ENCODE measurements at regions not wholly inside any gene's neighbourhood (a gene's known extent, or its start where the extent isn't known, plus 50 kb on each side); places are given as distances from the start of the nearest gene placed in this dataset.

- H3K9me3 ChIP-seq (ENCODE audit: insufficient read depth, low read depth, low read length), result no peaks in the 10 kb centered on the region; the same call in 1 of the 2 replicates
- H3K4me1 ChIP-seq (ENCODE audit: insufficient read depth, low read length, poor library complexity, severe bottlenecking), result no peaks in the 10 kb centered on the region
- no peak overlapping the region for H2AFZ ChIP-seq (ENCODE audit: low read length)
- no peaks in the 10 kb centered on the region for H3F3A ChIP-seq (ENCODE audit: low read depth)
- no peaks in the 10 kb centered on the region for H3K27me3 ChIP-seq (ENCODE audit: insufficient read depth, low read length, poor library complexity, severe bottlenecking)
- H3K4me3 ChIP-seq (ENCODE audit: low read length, poor library complexity, severe bottlenecking), result no peak overlapping the region
- H3K9ac ChIP-seq (ENCODE audit: low read depth, low read length, poor library complexity, severe bottlenecking), result no peak overlapping the region
- no peaks in the 10 kb centered on the region for H4K20me1 ChIP-seq (ENCODE audit: insufficient read depth, low read length, poor library complexity, severe bottlenecking)
- H3K36me3 ChIP-seq (ENCODE audit: insufficient read depth, low read length), result no peaks in the 10 kb centered on the region
- TF ChIP-seq EZH2phosphoT487 (IDR thresholded peaks at IDR 0.05; ENCODE audit: borderline replicate concordance) (no peak), CTCF (conservative IDR thresholded peaks at IDR 0.05; ENCODE audit: low read length) (no peak)
- H3K4me2 ChIP-seq (ENCODE audit: low read depth, low read length, poor library complexity, severe bottlenecking), result no peak overlapping the region
- no peaks in the 10 kb centered on the region for H3K9me2 ChIP-seq (replicated peaks; ENCODE audit: low read depth, low read length)
- H3K79me2 ChIP-seq (ENCODE audit: insufficient read depth, low read length), result no peaks in the 10 kb centered on the region
Measured at GRCh38 chr15:66936861-66937582, 128.4 kb upstream of the SMAD3 start.

- H2AFZ ChIP-seq (ENCODE audit: low read length), result no peak overlapping the region
- H4K20me1 ChIP-seq (ENCODE audit: insufficient read depth, low read length, poor library complexity, severe bottlenecking), result no peaks in the 10 kb centered on the region
- no peak overlapping the region for H3K4me3 ChIP-seq (ENCODE audit: low read length, poor library complexity, severe bottlenecking)
- TF ChIP-seq CTCF (conservative IDR thresholded peaks at IDR 0.05; ENCODE audit: low read length) (no peak), EZH2phosphoT487 (IDR thresholded peaks at IDR 0.05; ENCODE audit: borderline replicate concordance) (no peak)
- no peaks in the 10 kb centered on the region; the same call in 1 of the 2 replicates for H3K9me3 ChIP-seq (ENCODE audit: insufficient read depth, low read depth, low read length)
- H3K9me2 ChIP-seq (replicated peaks; ENCODE audit: low read depth, low read length), result no peaks in the 10 kb centered on the region
- H3K4me2 ChIP-seq (ENCODE audit: low read depth, low read length, poor library complexity, severe bottlenecking), result no peak overlapping the region
- H3K9ac ChIP-seq (ENCODE audit: low read depth, low read length, poor library complexity, severe bottlenecking), result no peak overlapping the region
- no peaks in the 10 kb centered on the region for H3F3A ChIP-seq (ENCODE audit: low read depth)
- no peaks in the 10 kb centered on the region for H3K27me3 ChIP-seq (ENCODE audit: insufficient read depth, low read length, poor library complexity, severe bottlenecking)
- H3K36me3 ChIP-seq (ENCODE audit: insufficient read depth, low read length), result no peaks in the 10 kb centered on the region
- H3K79me2 ChIP-seq (ENCODE audit: insufficient read depth, low read length), result no peaks in the 10 kb centered on the region
- H3K4me1 ChIP-seq (ENCODE audit: insufficient read depth, low read length, poor library complexity, severe bottlenecking), result no peaks in the 10 kb centered on the region
Measured at GRCh38 chr15:66937588-66937987, 127.8 kb upstream of the SMAD3 start.

- Histone ChIP-seq H4K20me1 (ENCODE audit: insufficient read depth, low read length, poor library complexity, severe bottlenecking) (no peaks in the 10 kb centered on the region), H3K4me2 (ENCODE audit: low read depth, low read length, poor library complexity, severe bottlenecking) (no peak overlapping the region), H3K27me3 (ENCODE audit: insufficient read depth, low read length, poor library complexity, severe bottlenecking) (no peaks in the 10 kb centered on the region), H3K9ac (ENCODE audit: low read depth, low read length, poor library complexity, severe bottlenecking) (no peak overlapping the region), H3K36me3 (ENCODE audit: insufficient read depth, low read length) (no peaks in the 10 kb centered on the region), H3K79me2 (ENCODE audit: insufficient read depth, low read length) (no peaks in the 10 kb centered on the region), H3K4me3 (ENCODE audit: low read length, poor library complexity, severe bottlenecking) (no peak overlapping the region), H3K9me2 (replicated peaks; ENCODE audit: low read depth, low read length) (no peaks in the 10 kb centered on the region), H2AFZ (ENCODE audit: low read length) (0 out of 2 replicates have a peak overlapping the region, but pooled peaks have one; percentile 11), H3K9me3 (ENCODE audit: insufficient read depth, low read depth, low read length) (no peaks in the 10 kb centered on the region; the same call in 1 of the 2 replicates), H3F3A (ENCODE audit: low read depth) (no peaks in the 10 kb centered on the region), H3K4me1 (ENCODE audit: insufficient read depth, low read length, poor library complexity, severe bottlenecking) (no peaks in the 10 kb centered on the region)
- TF ChIP-seq EZH2phosphoT487 (IDR thresholded peaks at IDR 0.05; ENCODE audit: borderline replicate concordance), result no peak
- no peak for TF ChIP-seq CTCF (conservative IDR thresholded peaks at IDR 0.05; ENCODE audit: low read length)
Measured at GRCh38 chr15:66938114-66938830, 127.1 kb upstream of the SMAD3 start.
